Neural progenitor cell (in vitro differentiated cells): ENCODE measurements at regions not wholly inside any gene's neighbourhood (a gene's known extent, or its start where the extent isn't known, plus 50 kb on each side); places are given as distances from the start of the nearest gene placed in this dataset.
"Not testable (repeated sequence)": the region's sequence is repeated elsewhere in the genome, so short reads cannot be mapped to it uniquely, and the experiment has no call there.

ENCODE experiments used
- DNase-seq: peaks from one replicate; pipeline ENCODE4 v3.0.0-alpha.2; 2016; ENCODE audit warnings: low spot score
- H2AFZ ChIP-seq: fragments of 200-600 bp; sonication (generic); replicated peaks from 2 replicates; pipeline ENCODE4 v1.6.1; 2016; ENCODE audit warnings: antibody characterized with exemption
- H3F3A ChIP-seq: fragments of 200-600 bp; sonication (generic); 2 replicates; pipeline ENCODE4 v1.6.1; 2016; ENCODE audit warnings: antibody characterized with exemption, low read depth
- H3K27ac ChIP-seq: fragments of 200-600 bp; sonication (generic); 2 replicates; pipeline ENCODE4 v1.5.1; 2016; ENCODE audit warnings: mild to moderate bottlenecking
- H3K27me3 ChIP-seq: fragments of 200-600 bp; sonication (generic); 2 replicates; pipeline ENCODE4 v1.6.1; 2016; ENCODE audit warnings: mild to moderate bottlenecking, moderate library complexity
- H3K36me3 ChIP-seq: fragments of 200-600 bp; sonication (generic); 2 replicates; pipeline ENCODE4 v1.5.1; 2016
- H3K4me1 ChIP-seq: fragments of 200-600 bp; sonication (generic); 2 replicates; pipeline ENCODE4 v1.6.1; 2016; ENCODE audit warnings: mixed run types
- H3K4me2 ChIP-seq: fragments of 200-600 bp; sonication (generic); 2 replicates; pipeline ENCODE4 v1.6.1; 2016
- H3K4me3 ChIP-seq: fragments of 200-600 bp; sonication (generic); 2 replicates; pipeline ENCODE4 v1.5.1; 2016
- H3K79me2 ChIP-seq: fragments of 200-600 bp; sonication (generic); 2 replicates; pipeline ENCODE4 v1.6.1; 2016; ENCODE audit warnings: low read depth
- H3K9ac ChIP-seq: fragments of 200-600 bp; sonication (generic); 2 replicates; pipeline ENCODE4 v1.6.1; 2016
- H3K9me3 ChIP-seq: fragments of 200-600 bp; sonication (generic); 2 replicates; pipeline ENCODE4 v1.5.1; 2016; ENCODE audit warnings: low read depth
- H4K20me1 ChIP-seq: fragments of 200-600 bp; sonication (generic); 2 replicates; pipeline ENCODE4 v1.6.1; 2016; ENCODE audit warnings: low read depth
- H3K27ac Mint-ChIP-seq: 3 replicates; pipeline ENCODE4 v1.8.0; 2021; ENCODE audit warnings: mixed read lengths
- H3K27me3 Mint-ChIP-seq: 2 replicates; pipeline ENCODE4 v1.8.0; 2022; ENCODE audit warnings: low read depth, mild to moderate bottlenecking, inconsistent platforms, moderate library complexity, mixed read lengths; ENCODE audit not compliant: insufficient read depth
- H3K36me3 Mint-ChIP-seq: 3 replicates; pipeline ENCODE4 v1.8.0; 2021; ENCODE audit warnings: mixed read lengths
- H3K4me1 Mint-ChIP-seq: 3 replicates; pipeline ENCODE4 v1.8.0; 2021; ENCODE audit warnings: mixed read lengths
- H3K4me3 Mint-ChIP-seq: 3 replicates; pipeline ENCODE4 v1.8.0; 2021; ENCODE audit warnings: mild to moderate bottlenecking, moderate library complexity, mixed read lengths
- H3K9me3 Mint-ChIP-seq: 3 replicates; pipeline ENCODE4 v1.8.0; 2020; ENCODE audit warnings: mixed read lengths

DNA sequence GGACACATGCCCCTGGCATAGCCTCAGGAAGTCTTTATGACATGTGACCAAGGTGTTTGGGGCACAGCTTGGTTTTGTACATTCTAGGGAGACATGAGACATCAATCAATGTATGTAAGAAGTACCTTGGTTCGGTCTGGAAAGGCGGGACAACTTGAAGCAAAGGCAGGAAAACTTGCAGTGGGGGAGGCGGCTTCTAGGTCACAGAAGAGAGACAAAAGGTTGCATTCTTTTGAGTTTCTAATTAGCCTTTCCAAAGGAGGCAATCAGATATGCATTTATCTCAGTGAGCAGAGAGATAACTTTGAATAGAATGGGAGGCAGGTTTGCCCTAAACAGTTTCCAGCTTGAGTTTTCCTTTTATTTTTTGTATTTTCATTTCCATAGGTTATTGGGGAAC lies 113.8 kb upstream of the SEC22B start:
- not testable (repeated sequence) for H2AFZ ChIP-seq, H3K4me2 ChIP-seq, H3K9me3 ChIP-seq, H3K36me3 ChIP-seq, H3K4me1 ChIP-seq, H4K20me1 ChIP-seq, H3K27ac Mint-ChIP-seq, H3K4me3 ChIP-seq, H3K4me1 Mint-ChIP-seq, H3F3A ChIP-seq, H3K27me3 Mint-ChIP-seq, H3K27ac ChIP-seq, H3K4me3 Mint-ChIP-seq, H3K9me3 Mint-ChIP-seq, H3K79me2 ChIP-seq, H3K27me3 ChIP-seq, DNase-seq, H3K36me3 Mint-ChIP-seq, H3K9ac ChIP-seq

DNA sequence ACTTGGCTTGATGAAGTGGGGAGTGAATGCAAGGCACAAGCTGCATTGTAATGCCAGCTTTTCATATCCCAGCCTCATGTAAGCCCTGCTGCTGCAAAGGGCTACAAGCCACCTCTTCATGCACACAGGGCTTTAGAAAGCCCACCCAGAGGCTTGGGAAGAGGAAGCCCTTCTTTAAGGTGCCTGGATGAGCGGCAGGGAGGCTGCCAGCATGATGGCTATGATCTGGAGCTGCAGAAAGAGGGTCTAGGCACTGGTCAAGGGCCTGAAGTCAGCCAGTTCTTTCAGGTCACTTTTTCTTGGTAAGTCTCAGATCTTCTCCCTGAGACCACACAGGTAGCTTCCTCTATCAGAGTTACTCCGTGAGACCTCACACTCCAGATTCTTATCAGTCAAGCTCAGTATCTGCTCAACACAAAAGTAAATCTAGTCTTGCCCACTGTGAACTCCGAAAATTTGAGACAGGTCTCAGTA lies 113.3 kb upstream of the SEC22B start:
- not testable (repeated sequence) for H3K79me2 ChIP-seq, H3K27me3 ChIP-seq, H3F3A ChIP-seq, H3K9me3 Mint-ChIP-seq, DNase-seq, H3K4me1 ChIP-seq, H3K36me3 Mint-ChIP-seq, H3K27ac ChIP-seq, H3K27me3 Mint-ChIP-seq, H3K36me3 ChIP-seq, H3K9me3 ChIP-seq, H3K27ac Mint-ChIP-seq, H3K9ac ChIP-seq, H3K4me3 ChIP-seq, H2AFZ ChIP-seq, H3K4me3 Mint-ChIP-seq, H3K4me1 Mint-ChIP-seq, H3K4me2 ChIP-seq, H4K20me1 ChIP-seq

DNA sequence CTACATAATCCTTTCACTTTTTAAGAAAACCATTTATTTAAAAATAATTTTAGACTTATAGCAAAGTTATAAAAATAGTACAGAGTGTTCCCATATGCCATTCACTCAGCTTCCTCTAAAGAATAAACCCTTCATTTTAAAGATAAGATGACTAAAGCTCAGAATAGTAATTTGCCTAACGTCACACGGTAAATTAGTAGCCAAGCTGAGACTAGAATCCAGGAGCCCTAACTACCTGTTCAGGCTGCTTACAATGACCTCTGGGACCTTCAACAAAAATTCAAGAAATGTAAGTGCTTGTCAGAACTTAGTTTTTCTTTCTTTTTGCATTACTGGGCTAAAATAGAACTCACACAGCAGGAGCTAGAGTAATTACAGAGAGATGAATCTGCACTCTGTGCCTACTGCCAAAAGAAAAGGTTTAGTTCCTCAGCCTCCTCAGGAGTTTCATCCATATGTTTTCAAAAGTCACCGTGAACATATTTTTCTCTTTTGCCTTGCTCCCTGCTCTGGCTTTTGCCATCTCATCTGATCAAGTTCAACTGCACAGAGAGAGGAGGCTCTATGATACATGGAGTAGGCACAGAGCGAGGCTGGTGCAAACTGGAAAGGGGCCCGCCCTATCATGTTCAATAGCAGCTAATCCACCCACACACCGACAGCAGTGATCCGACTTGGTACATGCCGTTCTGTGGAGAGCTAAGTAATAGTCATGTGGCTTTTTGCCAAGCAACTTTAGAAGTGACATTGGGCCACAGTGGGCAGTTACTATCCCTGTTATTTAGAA lies 112.7 kb upstream of the SEC22B start:
- H3K27ac ChIP-seq, H3K4me3 Mint-ChIP-seq, H3K27me3 Mint-ChIP-seq, H3F3A ChIP-seq, H3K4me1 ChIP-seq, H3K4me1 Mint-ChIP-seq, H3K4me2 ChIP-seq, H3K9ac ChIP-seq, H3K27me3 ChIP-seq, DNase-seq, H3K79me2 ChIP-seq, H2AFZ ChIP-seq, H3K36me3 ChIP-seq, H3K4me3 ChIP-seq, H3K27ac Mint-ChIP-seq, H3K9me3 ChIP-seq, H3K9me3 Mint-ChIP-seq, H4K20me1 ChIP-seq, H3K36me3 Mint-ChIP-seq: not testable (repeated sequence)

DNA sequence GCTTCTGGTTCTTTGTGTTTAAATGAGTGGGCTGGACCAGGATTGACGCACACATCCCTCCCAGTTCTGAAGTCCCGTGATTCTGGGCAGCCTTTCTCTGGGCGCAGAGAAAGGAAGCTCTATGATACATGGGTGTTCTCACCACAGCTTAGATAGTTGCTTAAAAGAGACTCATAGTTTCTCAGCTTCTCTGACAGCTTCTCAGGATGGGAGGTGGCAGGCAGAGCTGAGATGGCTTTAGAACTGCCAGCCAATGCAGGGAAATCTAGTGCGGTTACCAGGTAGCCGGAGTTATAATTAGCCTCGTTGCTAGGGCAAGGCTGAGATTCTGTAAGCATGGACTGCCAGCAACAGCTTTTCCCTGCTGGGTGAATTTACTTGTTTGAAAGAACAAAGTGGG lies 111.8 kb upstream of the SEC22B start:
- H3K4me3 Mint-ChIP-seq, H3K4me1 Mint-ChIP-seq, H2AFZ ChIP-seq, H3K9me3 Mint-ChIP-seq, H3K36me3 ChIP-seq, H3K4me2 ChIP-seq, H3K27ac ChIP-seq, H4K20me1 ChIP-seq, H3K4me3 ChIP-seq, H3K27me3 ChIP-seq, H3K4me1 ChIP-seq, H3K9me3 ChIP-seq, H3K36me3 Mint-ChIP-seq, H3K79me2 ChIP-seq, H3K9ac ChIP-seq, DNase-seq, H3K27me3 Mint-ChIP-seq, H3K27ac Mint-ChIP-seq, H3F3A ChIP-seq: not testable (repeated sequence)

DNA sequence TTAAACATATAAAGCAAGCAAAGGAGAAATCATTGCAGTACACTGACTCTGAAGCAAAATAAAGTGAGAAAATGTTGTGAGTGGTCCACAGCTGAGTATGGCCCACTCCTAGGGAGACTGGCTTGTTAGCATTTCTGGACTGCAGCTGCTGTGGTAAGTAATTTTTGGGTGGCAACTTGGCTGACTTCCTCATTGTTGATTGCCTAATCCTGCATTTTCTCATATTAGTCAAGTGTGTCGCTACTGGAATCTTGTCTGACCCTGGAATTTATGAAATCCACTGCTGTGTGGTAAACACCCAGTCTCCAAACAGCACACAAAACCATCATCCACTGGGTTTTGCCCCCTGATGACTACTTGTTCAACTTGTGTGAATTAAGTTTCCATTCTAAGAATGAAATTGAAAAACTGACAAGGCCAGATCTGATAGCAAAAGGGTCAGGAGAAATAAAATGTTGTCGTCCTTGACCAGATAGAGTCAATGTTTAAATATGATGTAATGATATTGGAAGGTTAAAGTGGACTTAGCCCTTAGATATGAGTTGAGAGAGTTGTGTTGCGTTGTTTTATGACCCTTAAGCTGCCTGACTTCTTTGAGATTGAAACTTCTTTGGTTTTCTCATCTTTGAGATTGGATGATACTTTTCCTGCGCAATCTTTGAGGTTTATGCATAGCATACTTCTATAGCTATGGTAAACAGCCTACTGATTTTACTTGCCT lies 106.6 kb upstream of the SEC22B start:
- H3K4me3 Mint-ChIP-seq, H3K79me2 ChIP-seq, H3K36me3 ChIP-seq: not testable (repeated sequence)

DNA sequence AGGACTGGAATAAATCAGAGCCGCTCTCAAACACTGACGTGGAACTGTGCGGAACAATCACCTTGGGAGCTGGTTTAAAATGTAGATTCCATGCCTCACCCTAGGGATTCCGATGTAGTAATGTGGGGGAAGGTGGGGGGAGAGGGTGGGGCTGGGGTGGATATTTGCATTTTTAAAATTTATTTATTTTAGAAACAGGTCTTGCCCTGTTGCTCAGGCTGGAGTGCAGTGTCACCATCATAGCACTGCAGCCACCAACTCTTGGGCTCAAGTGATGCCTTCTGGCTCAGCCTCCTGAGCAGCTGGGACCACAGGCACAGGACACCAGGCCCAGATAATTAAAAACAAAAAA lies 101.9 kb upstream of the SEC22B start:
- H3K4me3 Mint-ChIP-seq, H3K9me3 Mint-ChIP-seq, H3K79me2 ChIP-seq, H4K20me1 ChIP-seq, H3F3A ChIP-seq, H3K36me3 ChIP-seq, H3K4me1 Mint-ChIP-seq, H3K27ac Mint-ChIP-seq, H3K4me2 ChIP-seq, H3K27me3 ChIP-seq, H3K9me3 ChIP-seq, H2AFZ ChIP-seq, H3K27ac ChIP-seq, H3K27me3 Mint-ChIP-seq, DNase-seq, H3K4me3 ChIP-seq, H3K4me1 ChIP-seq, H3K9ac ChIP-seq, H3K36me3 Mint-ChIP-seq: not testable (repeated sequence)

More for the DNA sequence above, 106.6 kb upstream of the SEC22B start:
- H3K4me2 ChIP-seq, H3K4me1 ChIP-seq, H3K9me3 ChIP-seq, H3K27ac Mint-ChIP-seq, H3K27me3 ChIP-seq, H3K36me3 Mint-ChIP-seq, H4K20me1 ChIP-seq, H3K9me3 Mint-ChIP-seq, H3K27ac ChIP-seq, H3F3A ChIP-seq, H2AFZ ChIP-seq, DNase-seq, H3K27me3 Mint-ChIP-seq, H3K9ac ChIP-seq, H3K4me3 ChIP-seq, H3K4me1 Mint-ChIP-seq: not testable (repeated sequence)

DNA sequence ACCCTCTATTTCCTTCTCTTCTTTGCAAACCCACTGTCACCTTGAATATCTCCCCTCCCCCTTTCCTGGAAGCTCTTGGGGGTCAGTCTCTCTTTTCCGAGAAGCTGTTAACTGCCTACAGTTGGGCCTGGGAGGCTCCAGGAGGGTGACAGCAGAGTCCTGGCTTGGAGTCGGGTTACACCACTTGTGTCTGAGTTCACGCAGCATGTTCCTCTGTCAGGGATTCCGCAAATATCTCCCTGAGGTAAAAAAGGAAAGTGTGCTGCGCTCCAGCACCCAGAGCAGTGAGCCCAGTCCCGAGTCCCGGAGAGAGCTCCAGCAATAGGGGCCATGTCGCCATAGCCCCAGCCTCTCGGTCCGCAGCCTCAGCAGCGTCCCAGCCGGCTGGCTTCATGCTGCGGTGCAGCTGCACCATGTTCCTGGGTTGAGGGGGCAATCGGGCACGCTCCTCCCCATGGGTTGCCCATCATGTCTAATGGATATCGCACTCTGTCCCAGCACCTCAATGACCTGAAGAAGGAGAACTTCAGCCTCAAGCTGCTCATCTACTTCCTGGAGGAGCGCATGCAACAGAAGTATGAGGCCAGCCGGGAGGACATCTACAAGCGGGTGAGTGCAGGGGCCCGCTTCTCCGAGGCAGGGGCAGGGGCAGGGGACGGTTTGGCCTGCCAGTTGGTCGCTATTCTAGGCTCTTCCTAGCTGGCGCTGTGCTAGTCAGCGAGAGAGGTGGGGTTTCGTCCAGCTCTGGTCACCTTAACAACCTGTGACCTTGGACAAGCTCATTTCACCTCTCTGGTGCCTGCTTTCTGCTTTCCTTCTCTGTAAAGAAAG lies 101.3 kb upstream of the SEC22B start:
- H4K20me1 ChIP-seq, H3K27me3 ChIP-seq, DNase-seq, H3K79me2 ChIP-seq, H3K4me3 ChIP-seq, H3K4me3 Mint-ChIP-seq, H3K27ac Mint-ChIP-seq, H3K9me3 Mint-ChIP-seq, H3K9me3 ChIP-seq, H3K36me3 Mint-ChIP-seq, H3K9ac ChIP-seq, H3K4me1 ChIP-seq, H3K4me1 Mint-ChIP-seq, H3F3A ChIP-seq, H3K27ac ChIP-seq, H3K36me3 ChIP-seq, H2AFZ ChIP-seq, H3K4me2 ChIP-seq, H3K27me3 Mint-ChIP-seq: not testable (repeated sequence)

DNA sequence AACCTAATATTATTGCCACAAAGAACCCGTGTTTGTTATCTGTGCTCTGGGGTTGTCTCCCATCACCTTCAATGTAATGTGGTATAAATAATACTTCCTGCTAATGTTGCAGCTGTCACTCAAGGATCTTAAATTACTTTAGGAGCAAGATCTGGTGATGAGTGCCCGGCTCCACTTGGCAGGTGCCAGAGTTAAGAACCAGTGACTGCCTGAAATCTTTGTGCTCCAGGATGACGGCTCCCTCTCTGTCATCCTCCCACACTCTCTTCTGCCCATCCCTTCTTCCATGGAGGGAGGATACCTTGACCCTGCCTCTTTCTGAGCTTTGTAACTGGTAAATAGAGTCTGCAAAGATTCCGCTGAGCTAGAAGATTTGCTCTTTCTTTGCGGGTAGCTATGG lies 100.4 kb upstream of the SEC22B start:
- H3K27ac Mint-ChIP-seq, H3K79me2 ChIP-seq, H4K20me1 ChIP-seq, H3K4me3 Mint-ChIP-seq, DNase-seq, H3K27me3 Mint-ChIP-seq, H3K4me1 ChIP-seq, H2AFZ ChIP-seq, H3K4me2 ChIP-seq, H3K27ac ChIP-seq, H3K36me3 ChIP-seq, H3K4me1 Mint-ChIP-seq, H3K36me3 Mint-ChIP-seq, H3F3A ChIP-seq, H3K27me3 ChIP-seq, H3K9me3 ChIP-seq, H3K9ac ChIP-seq, H3K9me3 Mint-ChIP-seq, H3K4me3 ChIP-seq: not testable (repeated sequence)
